ENCODE measurements at regions not wholly inside any gene's neighbourhood (a gene's known extent, or its start where the extent isn't known, plus 50 kb on each side); places are given as distances from the start of the nearest gene placed in this dataset.

DNA sequence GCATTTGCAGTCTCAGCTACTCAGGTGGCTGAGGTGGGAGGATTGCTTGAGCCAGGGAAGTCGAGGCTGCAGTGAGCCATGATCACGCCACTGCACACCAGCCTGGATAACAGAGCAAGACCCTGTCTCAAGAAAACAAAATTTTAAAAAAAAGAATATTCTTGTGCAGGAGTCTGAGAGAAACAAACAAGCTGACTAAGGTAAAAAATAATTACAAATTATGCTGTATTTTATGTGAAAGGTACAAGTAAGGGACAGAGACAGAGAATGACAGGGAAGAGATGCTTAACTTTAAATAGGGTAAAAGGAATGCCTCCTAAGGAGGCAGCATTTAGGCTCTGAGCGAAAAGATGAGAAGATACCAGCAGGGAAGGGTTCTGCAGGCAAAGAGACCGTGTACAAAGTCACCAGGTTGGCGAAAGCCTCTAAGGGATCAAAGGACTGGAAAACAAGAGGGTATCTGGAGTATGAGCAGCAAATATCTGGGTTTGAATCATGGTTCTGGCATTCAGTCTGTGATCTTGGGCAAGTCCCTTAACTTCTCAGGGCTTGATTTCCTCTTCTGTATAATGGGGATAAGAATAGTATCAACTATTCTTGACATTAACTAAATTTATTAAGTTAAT, 106.2 kb upstream of the RHOBTB1 start:
- DNase-seq (ENCODE audit: low spot score): no peak
- Histone ChIP-seq H2AFZ (ENCODE audit: low read length) (no peak overlapping the region), H3K4me3 (ENCODE audit: low read depth, low read length, poor library complexity, severe bottlenecking) (no peak overlapping the region), H3K9me3 (ENCODE audit: low read length) (no peaks in the 10 kb centered on the region), H3K27ac (ENCODE audit: low read depth, low read length, poor library complexity, severe bottlenecking) (no peak overlapping the region), H3K4me2 (ENCODE audit: low read length) (no peak overlapping the region), H3K4me1 (ENCODE audit: insufficient read depth, low read length, poor library complexity, severe bottlenecking) (no peaks in the 10 kb centered on the region), H4K20me1 (ENCODE audit: insufficient read depth, low read length) (no peaks in the 10 kb centered on the region), H3K79me2 (ENCODE audit: insufficient read depth, low read depth, low read length) (no peaks in the 10 kb centered on the region), H3K36me3 (ENCODE audit: insufficient read depth, low read length) (no peaks in the 10 kb centered on the region), H3K9me2 (ENCODE audit: insufficient read depth, low read length) (no peaks in the 10 kb centered on the region)
- no peak for TF ChIP-seq EZH2phosphoT487 (IDR thresholded peaks at IDR 0.05; ENCODE audit: borderline replicate concordance, low read depth, low read length)
- TF ChIP-seq, protein P1, sequence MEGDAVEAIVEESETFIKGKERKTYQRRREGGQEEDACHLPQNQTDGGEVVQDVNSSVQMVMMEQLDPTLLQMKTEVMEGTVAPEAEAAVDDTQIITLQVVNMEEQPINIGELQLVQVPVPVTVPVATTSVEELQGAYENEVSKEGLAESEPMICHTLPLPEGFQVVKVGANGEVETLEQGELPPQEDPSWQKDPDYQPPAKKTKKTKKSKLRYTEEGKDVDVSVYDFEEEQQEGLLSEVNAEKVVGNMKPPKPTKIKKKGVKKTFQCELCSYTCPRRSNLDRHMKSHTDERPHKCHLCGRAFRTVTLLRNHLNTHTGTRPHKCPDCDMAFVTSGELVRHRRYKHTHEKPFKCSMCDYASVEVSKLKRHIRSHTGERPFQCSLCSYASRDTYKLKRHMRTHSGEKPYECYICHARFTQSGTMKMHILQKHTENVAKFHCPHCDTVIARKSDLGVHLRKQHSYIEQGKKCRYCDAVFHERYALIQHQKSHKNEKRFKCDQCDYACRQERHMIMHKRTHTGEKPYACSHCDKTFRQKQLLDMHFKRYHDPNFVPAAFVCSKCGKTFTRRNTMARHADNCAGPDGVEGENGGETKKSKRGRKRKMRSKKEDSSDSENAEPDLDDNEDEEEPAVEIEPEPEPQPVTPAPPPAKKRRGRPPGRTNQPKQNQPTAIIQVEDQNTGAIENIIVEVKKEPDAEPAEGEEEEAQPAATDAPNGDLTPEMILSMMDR (conservative IDR thresholded peaks at IDR 0.05; ENCODE audit: low read length): no peak
- CTCF ChIA-PET (ENCODE audit: unreplicated experiment): no interaction called here
- BruUV-seq (replicated peaks): no TSS peak
- intact Hi-C loops (cut with micrococcal nuclease; ENCODE audit: unreplicated experiment): no loop called here
- POLR2A ChIA-PET: no interaction called here

DNA sequence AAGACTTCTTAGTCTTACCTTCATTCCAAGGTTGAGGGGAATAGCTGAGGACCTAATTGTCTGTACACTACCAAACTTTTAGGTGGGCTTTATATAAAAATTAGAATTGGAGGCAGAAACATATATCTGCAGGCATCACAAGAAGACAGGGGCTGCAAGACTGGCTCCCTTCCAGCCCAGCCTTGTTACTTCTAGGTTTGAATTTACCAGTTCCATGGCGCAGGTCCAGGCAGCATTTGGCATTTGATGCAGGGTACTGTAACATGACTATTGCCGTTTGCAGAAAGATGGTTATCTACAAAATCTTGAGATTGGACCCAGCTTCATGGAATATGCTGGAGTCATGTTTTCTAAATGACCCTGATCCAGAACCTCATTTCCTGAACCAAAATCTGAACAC, 105.4 kb upstream of the RHOBTB1 start:
- no peaks in the 10 kb centered on the region for H3K36me3 ChIP-seq (ENCODE audit: insufficient read depth, low read length)
- no peaks in the 10 kb centered on the region for H3K9me2 ChIP-seq (ENCODE audit: insufficient read depth, low read length)
- POLR2A ChIA-PET: no interaction called here
- CTCF ChIA-PET (ENCODE audit: unreplicated experiment): no interaction called here
- no peaks in the 10 kb centered on the region for H3K9me3 ChIP-seq (ENCODE audit: low read length)
- H4K20me1 ChIP-seq (ENCODE audit: insufficient read depth, low read length): no peaks in the 10 kb centered on the region
- TF ChIP-seq, protein P1 (conservative IDR thresholded peaks at IDR 0.05; ENCODE audit: low read length): no peak
- TF ChIP-seq EZH2phosphoT487 (IDR thresholded peaks at IDR 0.05; ENCODE audit: borderline replicate concordance, low read depth, low read length): no peak
- no peaks in the 10 kb centered on the region for H3K4me1 ChIP-seq (ENCODE audit: insufficient read depth, low read length, poor library complexity, severe bottlenecking)
- H2AFZ ChIP-seq (ENCODE audit: low read length): no peak overlapping the region
- no peak for DNase-seq (ENCODE audit: low spot score)
- intact Hi-C loops (cut with micrococcal nuclease; ENCODE audit: unreplicated experiment): no loop called here
- H3K4me2 ChIP-seq (ENCODE audit: low read length): no peak overlapping the region
- BruUV-seq (replicated peaks): no TSS peak
- no peak overlapping the region for H3K27ac ChIP-seq (ENCODE audit: low read depth, low read length, poor library complexity, severe bottlenecking)
- H3K4me3 ChIP-seq (ENCODE audit: low read depth, low read length, poor library complexity, severe bottlenecking): no peak overlapping the region
- no peaks in the 10 kb centered on the region for H3K79me2 ChIP-seq (ENCODE audit: insufficient read depth, low read depth, low read length)

DNA sequence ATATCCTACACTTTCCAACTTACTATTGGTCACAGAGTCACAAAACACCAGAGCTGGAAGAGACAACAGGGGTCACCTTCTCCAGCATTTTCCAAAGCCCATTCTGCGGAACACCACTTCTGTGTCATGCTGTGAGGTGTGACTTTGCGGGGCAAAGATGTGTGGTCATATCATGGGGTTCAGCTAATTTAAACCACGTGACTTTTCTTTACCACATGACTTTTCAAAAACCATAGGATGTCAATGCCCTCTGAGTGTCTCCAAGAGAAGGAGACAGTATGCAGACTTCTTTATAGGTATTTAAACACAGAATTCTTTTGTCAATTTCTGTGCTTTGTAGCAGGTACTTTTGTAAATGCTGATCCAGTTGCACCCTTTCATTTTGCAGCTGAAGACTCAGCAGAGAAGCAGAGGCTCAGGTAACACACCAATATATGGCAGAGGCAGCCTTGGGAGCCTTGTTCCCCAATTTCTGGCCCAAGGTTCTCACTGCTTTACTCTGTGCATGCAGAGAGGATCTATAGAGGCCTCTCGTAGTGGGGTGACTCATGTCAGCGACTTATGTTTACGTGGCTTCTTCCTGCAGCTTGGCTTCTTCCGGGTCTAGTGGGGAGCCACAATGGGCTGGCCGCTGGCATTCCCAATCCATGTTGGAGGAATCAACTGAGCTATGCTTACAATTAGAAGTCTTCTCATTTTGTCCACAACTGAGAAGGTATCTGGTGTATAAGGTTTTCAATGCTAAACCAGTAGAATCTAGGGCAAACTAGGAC, 104.0 kb upstream of the RHOBTB1 start:
- TF ChIP-seq, protein P1 (conservative IDR thresholded peaks at IDR 0.05; ENCODE audit: low read length): no peak
- TF ChIP-seq EZH2phosphoT487 (IDR thresholded peaks at IDR 0.05; ENCODE audit: borderline replicate concordance, low read depth, low read length): no peak
- CTCF ChIA-PET (ENCODE audit: unreplicated experiment): no interaction called here
- no peak overlapping the region for H3K27ac ChIP-seq (ENCODE audit: low read depth, low read length, poor library complexity, severe bottlenecking)
- no peak for DNase-seq (ENCODE audit: low spot score)
- H3K4me2 ChIP-seq (ENCODE audit: low read length): no peak overlapping the region
- no peaks in the 10 kb centered on the region for H3K9me3 ChIP-seq (ENCODE audit: low read length)
- H4K20me1 ChIP-seq (ENCODE audit: insufficient read depth, low read length): no peaks in the 10 kb centered on the region
- POLR2A ChIA-PET: interaction anchor here (0.6 kb wide), 1 partner anchor 99 kb away, joined by 6 read pairs; no protein-coding TSS in a partner anchor
- BruUV-seq (replicated peaks): no TSS peak
- H3K4me1 ChIP-seq (ENCODE audit: insufficient read depth, low read length, poor library complexity, severe bottlenecking): no peaks in the 10 kb centered on the region
- intact Hi-C loops (cut with micrococcal nuclease; ENCODE audit: unreplicated experiment): no loop called here
- H3K4me3 ChIP-seq (ENCODE audit: low read depth, low read length, poor library complexity, severe bottlenecking): no peak overlapping the region
- no peaks in the 10 kb centered on the region for H3K79me2 ChIP-seq (ENCODE audit: insufficient read depth, low read depth, low read length)
- H3K36me3 ChIP-seq (ENCODE audit: insufficient read depth, low read length): no peaks in the 10 kb centered on the region
- H2AFZ ChIP-seq (ENCODE audit: low read length): no peak overlapping the region
- no peaks in the 10 kb centered on the region for H3K9me2 ChIP-seq (ENCODE audit: insufficient read depth, low read length)

All from OCI-LY7 (cell line).